ENCODE measurements at regions not wholly inside any gene's neighbourhood (a gene's known extent, or its start where the extent isn't known, plus 50 kb on each side); places are given as distances from the start of the nearest gene placed in this dataset.
"Not testable (repeated sequence)": the region's sequence is repeated elsewhere in the genome, so short reads cannot be mapped to it uniquely, and the experiment has no call there.

- DNase-seq (ENCODE audit: low read depth, low spot score): not testable (repeated sequence)
These were observed 216.6 kb downstream of the USP46 start for GRCh38 chr4:52442524-52442923.

GRCh38 chr4:52472444-52472843, 186.7 kb downstream of the USP46 start:
- Histone ChIP-seq H3K4me2 (ENCODE audit: insufficient read depth, low read length) (no peak overlapping the region), H3K4me1 (ENCODE audit: control insufficient read depth, extremely low read depth, insufficient read depth, low read length) (no peaks in the 10 kb centered on the region), H3K4me3 (replicated peaks in 1 of 3; ENCODE audit: insufficient read depth in 1 of 3, low read depth in 1 of 3, low read length in 3 of 3) (no peak overlapping the region), H3K9me1 (replicated peaks; ENCODE audit: control insufficient read depth, extremely low read depth, insufficient read depth, low read length) (no peaks in the 10 kb centered on the region), H3K27me3 (ENCODE audit: control insufficient read depth in 2 of 2, insufficient read depth in 2 of 2, low read length in 2 of 2) (no peaks in the 10 kb centered on the region), H3K27ac (ENCODE audit: insufficient read depth, low read depth, low read length) (no peak overlapping the region), H3K9me3 (replicated peaks; ENCODE audit: control insufficient read depth, insufficient read depth, low read length) (no peaks in the 10 kb centered on the region), H3K36me3 (ENCODE audit: control insufficient read depth in 2 of 2, extremely low read depth in 1 of 2, insufficient read depth in 2 of 2, low read length in 2 of 2) (no peaks in the 10 kb centered on the region), H4K20me1 (replicated peaks; ENCODE audit: control insufficient read depth, extremely low read depth, insufficient read depth, low read length) (no peaks in the 10 kb centered on the region), H3K79me2 (ENCODE audit: control insufficient read depth, insufficient read depth, low read length) (no peaks in the 10 kb centered on the region), H3K9ac (replicated peaks; ENCODE audit: extremely low read depth, insufficient read depth, low read length) (no peak overlapping the region), H2AFZ (ENCODE audit: low read depth, low read length) (no peak overlapping the region)
- no TSS peak for BruUV-seq (replicated peaks)
- POLR2A ChIA-PET: no interaction called here
- dilution Hi-C loops (cut with MboI; ENCODE audit: extremely low pct_ligation_motif_present, low sequenced_read_pairs): no loop called here
- CTCF ChIA-PET: no interaction called here
- no peak for FAIRE-seq
- DNase-seq (ENCODE audit: low read depth, low spot score): no peak
- TF ChIP-seq MYC (IDR thresholded peaks at IDR 0.05; ENCODE audit: low read depth, low read length) (no peak), GATA2 (IDR thresholded peaks at IDR 0.05; ENCODE audit: insufficient read depth, insufficient read length, low read depth, low read length) (no peak), POLR2A (IDR thresholded peaks at IDR 0.05; ENCODE audit: low read depth, low read length) (no peak), MAX (IDR thresholded peaks at IDR 0.05; ENCODE audit: insufficient read depth, insufficient read length) (no peak), JUN (IDR thresholded peaks at IDR 0.05; ENCODE audit: borderline replicate concordance, insufficient read depth, insufficient read length, low read depth) (no peak), POLR2AphosphoS5 (IDR thresholded peaks at IDR 0.05; ENCODE audit: insufficient read depth, low read depth, low read length) (no peak), EZH2 (IDR thresholded peaks at IDR 0.05; ENCODE audit: borderline replicate concordance, low read depth, low read length, severe bottlenecking) (no peak), CTCF (IDR thresholded peaks at IDR 0.05; ENCODE audit: extremely low read depth in 1 of 2, insufficient read depth in 1 of 2, low read depth in 1 of 2, low read length in 2 of 2) (no peak), FOS (IDR thresholded peaks at IDR 0.05; ENCODE audit: borderline replicate concordance, insufficient read depth, low read length) (no peak)
- intact Hi-C loops (cut with micrococcal nuclease): no loop called here

More at GRCh38 chr4:52442524-52442923, 216.6 kb downstream of the USP46 start:
- intact Hi-C loops (cut with micrococcal nuclease); BruUV-seq (replicated peaks); H3K9me3 ChIP-seq (replicated peaks; ENCODE audit: control insufficient read depth, insufficient read depth, low read length); FAIRE-seq; H4K20me1 ChIP-seq (replicated peaks; ENCODE audit: control insufficient read depth, extremely low read depth, insufficient read depth, low read length); H3K36me3 ChIP-seq (ENCODE audit: control insufficient read depth in 2 of 2, extremely low read depth in 1 of 2, insufficient read depth in 2 of 2, low read length in 2 of 2); H3K27ac ChIP-seq (ENCODE audit: insufficient read depth, low read depth, low read length); H3K79me2 ChIP-seq (ENCODE audit: control insufficient read depth, insufficient read depth, low read length); H3K4me1 ChIP-seq (ENCODE audit: control insufficient read depth, extremely low read depth, insufficient read depth, low read length); H3K27me3 ChIP-seq (ENCODE audit: control insufficient read depth in 2 of 2, insufficient read depth in 2 of 2, low read length in 2 of 2); POLR2A ChIA-PET; H3K9ac ChIP-seq (replicated peaks; ENCODE audit: extremely low read depth, insufficient read depth, low read length); H3K4me3 ChIP-seq (replicated peaks in 1 of 3; ENCODE audit: insufficient read depth in 1 of 3, low read depth in 1 of 3, low read length in 3 of 3); H2AFZ ChIP-seq (ENCODE audit: low read depth, low read length); H3K9me1 ChIP-seq (replicated peaks; ENCODE audit: control insufficient read depth, extremely low read depth, insufficient read depth, low read length); H3K4me2 ChIP-seq (ENCODE audit: insufficient read depth, low read length); CTCF ChIA-PET; dilution Hi-C loops (cut with MboI; ENCODE audit: extremely low pct_ligation_motif_present, low sequenced_read_pairs): not testable (repeated sequence)
